Mucosa of descending colon (tissue), 3 donors: ENCODE measurements at regions not wholly inside any gene's neighbourhood (a gene's known extent, or its start where the extent isn't known, plus 50 kb on each side); places are given as distances from the start of the nearest gene placed in this dataset.
A peak's percentile ranks its signal among the peaks of the same experiment; 100 is the strongest.

Experiments used
- ATAC-seq: fragments of 200-7000 bp; cut with Tn5 transposase; one replicate; pipeline ENCODE4 v1.9.1; 2020; ENCODE audit warnings: mild to moderate bottlenecking, moderate library complexity
- DNase-seq, 3 donors: peaks; one replicate each; pipeline ENCODE4 v3.0.0-alpha.2; 2020
- H3K36me3 ChIP-seq: fragments of 200-600 bp; one replicate; pipeline ENCODE4 v1.8.0; 2021; ENCODE audit warnings: low read depth, mild to moderate bottlenecking
- H3K4me1 ChIP-seq: fragments of 200-600 bp; one replicate; pipeline ENCODE4 v1.8.0; 2021; ENCODE audit warnings: low read depth, mild to moderate bottlenecking
- H3K4me3 ChIP-seq: fragments of 200-600 bp; one replicate; pipeline ENCODE4 v1.8.0; 2021; ENCODE audit warnings: mild to moderate bottlenecking
- H3K9me3 ChIP-seq: fragments of 200-600 bp; one replicate; pipeline ENCODE4 v1.8.0; 2021; ENCODE audit warnings: mild to moderate bottlenecking
- CTCF ChIP-seq: fragments of 200-600 bp; IDR thresholded peaks from one replicate; pipeline ENCODE4 v1.8.0; 2022; ENCODE audit warnings: antibody characterized with exemption, mild to moderate bottlenecking
- intact Hi-C, 2 donors: fragments of 100-400 bp; cut with DNase I in 1 of 2; cut with micrococcal nuclease in 1 of 2; formaldehyde crosslinking; loops; one replicate each; pipeline versions ENCODE4 v1.11.0 to v1.11.1; 2022; cut with DNase I, micrococcal nuclease
- donor health status: DM: no; HTN: no; CAD: no; lungs with moderate emphysema.
- donor health status: DM: no; HTN: no; CAD: no.
- donor health status: DM: no; HTN: yes; CAD: no.

DNA sequence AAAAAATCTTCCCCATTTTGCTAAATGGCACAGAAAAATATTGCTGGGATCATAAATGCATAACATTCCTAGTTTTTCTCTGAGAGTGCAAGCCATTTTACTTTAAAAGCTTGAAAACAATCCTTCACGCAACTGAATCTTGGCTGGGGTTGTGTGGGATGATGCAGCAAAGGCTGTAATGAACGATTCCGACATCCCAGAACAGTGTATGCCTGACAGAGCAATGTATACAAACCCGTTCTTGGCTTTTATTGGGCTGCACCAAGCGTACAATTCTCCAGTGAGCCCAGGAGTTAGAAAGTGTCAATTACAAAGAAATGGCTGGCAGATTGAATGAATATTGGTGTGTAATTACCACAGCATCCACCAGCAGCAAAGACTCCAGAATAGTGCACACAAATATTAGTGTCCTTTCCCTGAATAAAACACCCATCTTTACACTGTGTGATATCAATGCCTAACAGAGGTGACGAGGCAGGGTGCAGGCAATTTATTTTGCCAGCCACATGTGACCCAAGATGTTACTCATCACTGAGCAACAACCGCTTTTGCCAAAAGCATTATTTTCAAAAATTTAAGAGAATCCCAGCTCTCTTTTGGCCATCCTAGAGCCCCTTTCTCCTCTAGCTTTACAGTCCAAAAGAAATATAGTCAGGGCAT lies 578.6 kb upstream of the CHAC2 start:
- H3K4me1 ChIP-seq = no peaks in the 10 kb centered on the region
- intact Hi-C loops = no loop called here
- TF ChIP-seq CTCF = no peak
- no peak overlapping the region for H3K4me3 ChIP-seq
- no peaks in the 10 kb centered on the region for H3K9me3 ChIP-seq
- H3K36me3 ChIP-seq = no peaks in the 10 kb centered on the region
- ATAC-seq (no peak), DNase-seq (no peak)

GRCh38 chr2:53183581-53183980 lies 584.0 kb upstream of the CHAC2 start:
- no peak for TF ChIP-seq CTCF
- Histone ChIP-seq H3K4me1 (no peaks in the 10 kb centered on the region), H3K4me3 (no peak overlapping the region), H3K36me3 (no peaks in the 10 kb centered on the region), H3K9me3 (no peaks in the 10 kb centered on the region)
- no peak for DNase-seq
- ATAC-seq = no peak
- intact Hi-C loops = no loop called here

DNA sequence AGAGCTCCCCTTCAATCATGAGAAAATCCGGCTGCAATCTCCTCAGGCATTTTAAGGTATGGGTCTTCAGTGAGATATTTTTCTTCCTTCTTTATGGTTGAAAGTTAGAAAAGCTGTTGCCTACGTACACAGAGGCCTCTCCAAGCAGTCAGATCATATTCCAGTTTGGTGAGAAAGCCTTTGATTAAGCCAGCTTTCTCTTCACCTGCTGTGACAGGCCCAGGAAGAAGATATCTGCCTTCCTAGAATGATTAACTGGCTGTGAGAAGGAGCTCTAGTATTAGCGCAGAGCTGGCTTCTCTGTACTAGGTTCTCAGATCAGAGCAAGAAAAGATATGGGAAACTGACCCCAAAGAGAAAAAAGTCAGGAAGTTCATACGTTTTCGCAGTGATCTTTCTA lies 585.0 kb upstream of the CHAC2 start:
- H3K36me3 ChIP-seq = no peaks in the 10 kb centered on the region
- TF ChIP-seq CTCF = no peak
- DNase-seq (no peak), ATAC-seq (peak; percentile 50)
- no peaks in the 10 kb centered on the region for H3K9me3 ChIP-seq
- no peak overlapping the region for H3K4me3 ChIP-seq
- intact Hi-C loops = no loop called here
- no peaks in the 10 kb centered on the region for H3K4me1 ChIP-seq

- ATAC-seq (peak; percentile 19), DNase-seq (no peak)
- intact Hi-C loops = no loop called here
- no peak overlapping the region for H3K4me3 ChIP-seq
- H3K36me3 ChIP-seq = no peaks in the 10 kb centered on the region
- no peak for TF ChIP-seq CTCF
- no peaks in the 10 kb centered on the region for H3K9me3 ChIP-seq
- H3K4me1 ChIP-seq = no peaks in the 10 kb centered on the region
Measured at GRCh38 chr2:53181759-53182158, 585.8 kb upstream of the CHAC2 start.

GRCh38 chr2:53177327-53177726 lies 590.3 kb upstream of the CHAC2 start:
- Histone ChIP-seq H3K9me3 (no peaks in the 10 kb centered on the region), H3K36me3 (no peaks in the 10 kb centered on the region), H3K4me3 (no peak overlapping the region), H3K4me1 (no peaks in the 10 kb centered on the region)
- no peak for DNase-seq
- ATAC-seq = no peak
- TF ChIP-seq CTCF = no peak
- intact Hi-C loops = no loop called here

- intact Hi-C loops = no loop called here
- no peak overlapping the region for H3K4me3 ChIP-seq
- ATAC-seq (no peak), DNase-seq (no peak)
- TF ChIP-seq CTCF = no peak
- no peaks in the 10 kb centered on the region for H3K4me1 ChIP-seq
- no peaks in the 10 kb centered on the region for H3K9me3 ChIP-seq
- H3K36me3 ChIP-seq = no peaks in the 10 kb centered on the region
Measured at GRCh38 chr2:53174539-53174938, 593.1 kb upstream of the CHAC2 start.
